ENCODE measurements at regions not wholly inside any gene's neighbourhood (a gene's known extent, or its start where the extent isn't known, plus 50 kb on each side); places are given as distances from the start of the nearest gene placed in this dataset.

GRCh38 chr1:4880626-4881025, 226.2 kb downstream of the AJAP1 start:
- no peak for DNase-seq

- DNase-seq = no peak
Observed at GRCh38 chr1:4877426-4877825, 223.0 kb downstream of the AJAP1 start.

GRCh38 chr1:4871373-4871772, 217.0 kb downstream of the AJAP1 start:
- no peak for DNase-seq

- DNase-seq = no peak
Observed at GRCh38 chr1:4868521-4868920, 214.1 kb downstream of the AJAP1 start.

GRCh38 chr1:4856396-4856795, 202.0 kb downstream of the AJAP1 start:
- no peak for DNase-seq

DNA sequence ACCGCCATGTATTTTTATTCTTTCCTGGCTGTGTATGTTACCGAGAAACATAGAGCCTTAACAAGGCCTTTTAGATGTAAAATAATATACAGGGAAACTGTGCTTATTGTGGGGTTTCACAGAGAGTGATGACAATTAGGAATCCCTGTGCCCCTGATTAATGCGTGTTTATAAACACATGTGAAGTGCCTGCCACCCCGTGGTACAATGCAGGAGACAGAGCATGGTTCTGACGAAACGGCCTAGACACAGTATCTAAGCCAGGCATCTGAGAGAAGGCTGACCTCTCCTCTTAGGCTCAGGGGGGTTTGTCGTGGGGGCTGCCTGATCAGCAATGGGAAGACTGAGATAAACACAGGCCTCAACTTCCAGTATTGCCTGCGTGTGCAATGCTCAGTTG, 200.0 kb downstream of the AJAP1 start:
- no peak for DNase-seq

GRCh38 chr1:4853904-4854303, 199.5 kb downstream of the AJAP1 start:
- DNase-seq = no peak

DNA sequence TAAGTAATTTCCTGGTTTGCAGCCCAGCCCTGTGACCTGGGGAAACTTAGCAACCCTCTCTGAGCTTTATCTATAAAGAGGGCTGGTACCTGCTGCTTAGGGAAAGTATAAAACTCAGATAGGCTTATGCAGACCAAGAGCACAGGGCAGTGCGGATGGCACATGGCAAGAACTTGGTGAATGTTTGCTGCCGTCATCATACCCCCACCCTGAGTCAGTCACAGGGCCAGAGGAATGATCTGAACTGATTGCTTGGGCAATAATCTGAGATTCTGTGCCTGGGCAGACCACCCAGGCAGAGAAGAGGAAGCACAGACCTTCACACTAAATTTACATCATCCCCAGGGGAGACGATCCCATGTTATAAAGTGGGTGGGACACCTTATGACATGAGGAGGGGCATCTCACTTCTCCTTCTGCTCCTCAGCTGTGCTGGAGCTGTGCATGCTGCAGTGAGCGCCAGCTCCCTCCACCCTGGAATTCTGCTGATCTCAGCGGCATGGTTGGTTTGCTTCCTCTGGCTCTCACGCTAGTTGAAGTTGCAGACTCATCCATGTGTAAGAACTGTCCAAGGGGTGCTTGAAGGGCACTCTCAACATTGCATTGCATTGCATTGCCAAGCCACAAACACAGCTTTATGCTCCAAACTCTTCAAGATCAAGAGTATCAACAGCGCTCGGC, 197.1 kb downstream of the AJAP1 start:
- DNase-seq = no peak

GRCh38 chr1:4848431-4848830, 194.0 kb downstream of the AJAP1 start:
- DNase-seq = no peak

DNA sequence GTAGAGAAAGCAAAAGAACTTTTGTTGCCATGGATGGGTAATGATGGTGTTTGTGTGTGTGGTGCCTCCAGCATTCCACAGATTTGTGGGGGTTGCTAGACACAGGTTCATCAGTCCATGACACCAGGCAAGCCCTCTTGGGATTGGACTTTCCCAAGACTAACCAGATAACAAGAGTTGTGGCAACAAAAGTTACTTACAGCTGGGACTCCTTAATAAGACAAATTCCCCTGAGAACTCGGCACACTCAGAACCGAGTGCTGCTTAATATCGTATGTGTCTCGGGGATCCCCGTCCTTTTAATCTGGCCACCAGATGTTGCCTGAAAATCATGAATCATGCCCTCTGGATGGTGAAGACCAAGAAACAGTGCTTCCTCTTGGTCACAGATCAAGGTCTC, 193.3 kb downstream of the AJAP1 start:
- DNase-seq = no peak

All from Kasumi-1 (cell line).